ENCODE measurements at regions not wholly inside any gene's neighbourhood (a gene's known extent, or its start where the extent isn't known, plus 50 kb on each side); places are given as distances from the start of the nearest gene placed in this dataset.

DNA sequence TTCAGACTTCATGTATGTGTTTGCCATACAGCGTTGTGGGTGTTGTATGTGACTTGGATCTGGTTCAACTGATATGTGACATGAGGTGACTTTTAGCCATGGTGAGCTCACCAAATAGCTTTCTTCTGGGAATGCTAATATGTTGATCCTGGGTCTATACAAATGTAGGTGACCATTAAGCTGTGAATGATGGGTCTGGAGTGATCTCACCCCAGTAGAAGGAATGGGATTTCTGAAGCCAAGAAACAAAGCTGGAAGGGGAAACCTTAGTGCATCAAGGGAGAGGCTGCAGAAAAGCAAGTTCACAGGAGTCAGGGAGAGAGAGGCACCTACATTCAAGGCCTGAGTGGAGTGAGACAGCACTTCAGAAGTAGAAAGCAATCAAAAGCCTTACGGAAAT, 421.0 kb upstream of the THRB start:
- H3K36me3 ChIP-seq, result no peaks in the 10 kb centered on the region

DNA sequence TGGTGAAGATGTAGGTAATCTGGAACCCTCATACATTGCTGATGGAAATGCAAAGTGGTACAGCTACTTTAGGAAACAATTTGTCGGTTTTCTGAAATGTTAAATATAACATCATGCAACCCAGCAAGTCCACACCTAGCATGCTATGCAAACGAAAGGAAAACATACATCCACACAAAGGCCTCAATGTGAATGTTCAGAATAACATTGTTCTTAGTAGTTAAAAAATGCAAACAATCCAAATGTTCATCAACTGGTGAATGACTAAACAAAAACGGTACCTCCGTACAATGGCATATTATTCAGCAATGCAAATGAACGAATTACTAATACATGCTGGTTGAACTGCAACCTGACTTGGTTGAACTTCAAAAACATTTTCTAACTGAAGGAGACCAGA, 423.3 kb upstream of the THRB start:
- Histone ChIP-seq H3K4me1 (peaks cover 0 to 4% (median 0%) of the 10 kb centered on the region in 3 donors), H3K9me3 (no peaks in the 10 kb centered on the region), H3K27ac (no peak overlapping the region), H3K27me3 (peaks cover 0 to 7% (median 0%) of the 10 kb centered on the region in 4 donors), H3K36me3 (no peaks in the 10 kb centered on the region), H3K4me3 (no peak overlapping the region)
- DNase-seq, result no peak
- intact Hi-C loops (cut with DNase I), result no loop called here
- TF ChIP-seq, protein P1, sequence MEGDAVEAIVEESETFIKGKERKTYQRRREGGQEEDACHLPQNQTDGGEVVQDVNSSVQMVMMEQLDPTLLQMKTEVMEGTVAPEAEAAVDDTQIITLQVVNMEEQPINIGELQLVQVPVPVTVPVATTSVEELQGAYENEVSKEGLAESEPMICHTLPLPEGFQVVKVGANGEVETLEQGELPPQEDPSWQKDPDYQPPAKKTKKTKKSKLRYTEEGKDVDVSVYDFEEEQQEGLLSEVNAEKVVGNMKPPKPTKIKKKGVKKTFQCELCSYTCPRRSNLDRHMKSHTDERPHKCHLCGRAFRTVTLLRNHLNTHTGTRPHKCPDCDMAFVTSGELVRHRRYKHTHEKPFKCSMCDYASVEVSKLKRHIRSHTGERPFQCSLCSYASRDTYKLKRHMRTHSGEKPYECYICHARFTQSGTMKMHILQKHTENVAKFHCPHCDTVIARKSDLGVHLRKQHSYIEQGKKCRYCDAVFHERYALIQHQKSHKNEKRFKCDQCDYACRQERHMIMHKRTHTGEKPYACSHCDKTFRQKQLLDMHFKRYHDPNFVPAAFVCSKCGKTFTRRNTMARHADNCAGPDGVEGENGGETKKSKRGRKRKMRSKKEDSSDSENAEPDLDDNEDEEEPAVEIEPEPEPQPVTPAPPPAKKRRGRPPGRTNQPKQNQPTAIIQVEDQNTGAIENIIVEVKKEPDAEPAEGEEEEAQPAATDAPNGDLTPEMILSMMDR (IDR thresholded peaks at IDR 0.05), result no peak
- WGBS, 2 donors, result 78 to 84% methylated on average over 5 of the region's 5 CpGs

More for the DNA sequence above, 421.0 kb upstream of the THRB start:
- Histone ChIP-seq H3K27me3 (no peaks in the 10 kb centered on the region), H3K27ac (no peak overlapping the region), H3K4me3 (no peak overlapping the region), H3K4me1 (no peaks in the 10 kb centered on the region), H3K9me3 (no peaks in the 10 kb centered on the region)
- DNase-seq, result no peak
- intact Hi-C loops (cut with DNase I), result no loop called here
- TF ChIP-seq, protein P1 (IDR thresholded peaks at IDR 0.05), result no peak
- no peak for TF ChIP-seq POLR2A (IDR thresholded peaks at IDR 0.05)
- 75 to 87% methylated on average over 2 of the region's 2 CpGs for WGBS, 2 donors

DNA sequence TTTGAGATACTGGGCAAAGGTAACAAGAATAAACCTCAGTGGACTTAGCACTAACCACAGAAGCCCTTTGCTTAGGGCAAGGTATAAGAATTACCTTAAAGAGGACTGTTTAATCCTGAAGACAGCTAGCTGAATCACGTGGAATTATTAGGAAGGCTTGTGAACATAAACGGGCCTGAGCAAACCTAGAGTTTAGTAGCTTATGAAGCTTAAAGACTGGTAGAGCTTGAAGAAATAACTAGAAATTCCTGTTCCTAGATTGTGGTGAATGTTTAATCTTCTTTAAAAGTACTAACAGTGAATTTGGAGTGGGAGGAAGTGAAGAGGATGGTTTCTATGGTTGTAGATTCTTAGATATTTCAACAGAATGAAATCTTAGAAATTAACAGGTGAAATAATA, 428.9 kb upstream of the THRB start:
- H3K9me3 ChIP-seq, result no peaks in the 10 kb centered on the region
- peaks cover 0 to 18% (median 0%) of the 10 kb centered on the region in 3 donors for H3K4me1 ChIP-seq
- H3K4me3 ChIP-seq, result no peak overlapping the region
- DNase-seq, result no peak
- peaks cover 0 to 7% (median 0%) of the 10 kb centered on the region in 4 donors for H3K27me3 ChIP-seq
- 31 to 32% methylated on average over 2 of the region's 2 CpGs for WGBS, 2 donors
- H3K36me3 ChIP-seq, result no peaks in the 10 kb centered on the region
- no peak overlapping the region for H3K27ac ChIP-seq
- intact Hi-C loops (cut with DNase I), result no loop called here
- TF ChIP-seq, protein P1 (IDR thresholded peaks at IDR 0.05), result no peak
- TF ChIP-seq POLR2A (IDR thresholded peaks at IDR 0.05), result no peak

DNA sequence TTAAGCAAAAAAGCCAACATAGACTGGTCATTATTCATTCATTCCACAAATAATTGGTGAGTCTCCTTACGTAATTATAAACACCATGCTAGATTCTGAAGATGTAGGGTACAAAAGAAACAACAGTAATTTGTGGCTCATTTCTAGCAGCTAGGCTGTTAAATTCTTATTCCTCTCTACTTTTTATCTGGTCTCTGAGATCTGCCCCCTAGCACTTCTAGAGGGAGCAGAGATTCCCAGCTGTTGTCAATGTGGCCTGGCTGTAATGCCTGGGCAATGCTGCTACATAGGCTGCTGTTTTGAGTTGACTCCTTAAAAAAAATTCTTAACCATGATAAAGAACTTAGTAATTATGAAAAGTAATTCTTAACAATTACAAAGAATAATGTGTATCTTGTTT, 434.9 kb upstream of the THRB start:
- Histone ChIP-seq H3K9me3 (no peaks in the 10 kb centered on the region), H3K4me3 (no peak overlapping the region), H3K27me3 (peaks cover 0 to 6% (median 0%) of the 10 kb centered on the region in 4 donors), H3K4me1 (no peaks in the 10 kb centered on the region), H3K36me3 (no peaks in the 10 kb centered on the region), H3K27ac (no peak overlapping the region)
- 79 to 94% methylated on average over 1 of the region's 1 CpG for WGBS, 2 donors
- DNase-seq, result no peak
- TF ChIP-seq, protein P1 (IDR thresholded peaks at IDR 0.05), result no peak
- no peak for TF ChIP-seq POLR2A (IDR thresholded peaks at IDR 0.05)
- intact Hi-C loops (cut with DNase I), result no loop called here

DNA sequence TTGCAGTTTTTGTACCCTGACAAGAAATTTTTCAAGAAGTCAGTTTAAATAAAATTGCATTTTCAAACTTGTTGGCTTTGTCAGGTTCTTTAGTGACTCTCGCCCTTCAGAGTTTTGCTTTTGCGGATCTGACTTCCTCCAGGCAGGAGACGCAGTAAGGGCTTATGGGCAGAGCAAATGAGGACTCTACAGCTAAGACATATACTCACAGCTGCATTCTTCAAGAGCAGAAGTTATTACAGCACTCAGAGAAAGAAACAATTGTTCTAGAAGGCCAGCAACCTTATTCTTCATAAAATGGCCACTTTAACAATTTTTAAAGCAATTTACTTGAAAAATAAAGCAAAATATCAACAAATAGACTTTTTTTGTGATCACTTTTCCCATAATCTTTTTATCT, 438.8 kb upstream of the THRB start:
- Histone ChIP-seq H3K27me3 (peaks cover 0 to 6% (median 0%) of the 10 kb centered on the region in 4 donors), H3K36me3 (no peaks in the 10 kb centered on the region), H3K9me3 (no peaks in the 10 kb centered on the region), H3K4me1 (no peaks in the 10 kb centered on the region), H3K27ac (no peak overlapping the region), H3K4me3 (no peak overlapping the region)
- no peak for DNase-seq
- 85 to 86% methylated on average over 3 of the region's 3 CpGs for WGBS, 2 donors
- intact Hi-C loops (cut with DNase I), result no loop called here
- TF ChIP-seq, protein P1 (IDR thresholded peaks at IDR 0.05), result no peak
- no peak for TF ChIP-seq POLR2A (IDR thresholded peaks at IDR 0.05)
